HepG2 (cell line): ENCODE measurements at regions not wholly inside any gene's neighbourhood (a gene's known extent, or its start where the extent isn't known, plus 50 kb on each side); places are given as distances from the start of the nearest gene placed in this dataset.

ENCODE experiments used
- MED8 ChIP-seq: sonication (generic); formaldehyde crosslinking; IDR thresholded peaks from 2 replicates; pipeline ENCODE4 v1.8.1; 2023; ENCODE audit warnings: mild to moderate bottlenecking, missing genetic modification reagents; ENCODE audit not compliant: insufficient replicate concordance
- MIER2 ChIP-seq: IDR thresholded peaks from 2 replicates; pipeline ENCODE4 v1.6.1; 2016; ENCODE audit warnings: missing biosample characterization, missing genetic modification reagents
- ZNF460 ChIP-seq: sonication (generic); formaldehyde crosslinking; IDR thresholded peaks from 2 replicates; pipeline ENCODE4 v1.5.1; 2020; ENCODE audit warnings: missing genetic modification reagents, mild to moderate bottlenecking, borderline replicate concordance
- TF ChIP-seq, protein P1 (sequence below): sonication (generic); formaldehyde crosslinking; IDR thresholded peaks from 2 replicates; pipeline ENCODE4 v1.5.1; 2020; ENCODE audit warnings: mild to moderate bottlenecking, missing genetic modification reagents, borderline replicate concordance
- TF ChIP-seq, protein P2 (sequence below): fragments of 450-650 bp; IDR thresholded peaks from 2 replicates; pipeline ENCODE4 v1.6.1; 2016

DNA sequence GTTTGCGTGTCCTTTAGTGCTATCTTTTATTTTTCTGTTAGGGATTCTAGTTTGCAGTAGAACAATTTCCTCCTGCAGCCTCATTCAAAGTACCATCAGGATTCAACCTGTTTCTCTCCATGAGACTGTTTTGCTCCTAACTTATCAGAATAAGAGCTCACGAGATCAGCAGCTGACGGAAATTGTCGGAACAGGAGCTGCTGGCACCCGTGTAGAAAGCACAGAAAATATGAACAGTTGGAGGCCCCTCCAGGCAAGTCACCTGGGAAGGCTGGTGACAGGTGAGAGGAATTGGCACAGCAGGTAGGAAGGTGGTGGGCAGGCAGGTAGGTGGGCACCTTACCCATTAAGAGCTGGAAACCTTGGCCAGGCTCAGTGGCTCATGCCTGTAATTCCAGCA, 368.6 kb downstream of the CDH26 start (continued):
- TF ChIP-seq, protein P1, sequence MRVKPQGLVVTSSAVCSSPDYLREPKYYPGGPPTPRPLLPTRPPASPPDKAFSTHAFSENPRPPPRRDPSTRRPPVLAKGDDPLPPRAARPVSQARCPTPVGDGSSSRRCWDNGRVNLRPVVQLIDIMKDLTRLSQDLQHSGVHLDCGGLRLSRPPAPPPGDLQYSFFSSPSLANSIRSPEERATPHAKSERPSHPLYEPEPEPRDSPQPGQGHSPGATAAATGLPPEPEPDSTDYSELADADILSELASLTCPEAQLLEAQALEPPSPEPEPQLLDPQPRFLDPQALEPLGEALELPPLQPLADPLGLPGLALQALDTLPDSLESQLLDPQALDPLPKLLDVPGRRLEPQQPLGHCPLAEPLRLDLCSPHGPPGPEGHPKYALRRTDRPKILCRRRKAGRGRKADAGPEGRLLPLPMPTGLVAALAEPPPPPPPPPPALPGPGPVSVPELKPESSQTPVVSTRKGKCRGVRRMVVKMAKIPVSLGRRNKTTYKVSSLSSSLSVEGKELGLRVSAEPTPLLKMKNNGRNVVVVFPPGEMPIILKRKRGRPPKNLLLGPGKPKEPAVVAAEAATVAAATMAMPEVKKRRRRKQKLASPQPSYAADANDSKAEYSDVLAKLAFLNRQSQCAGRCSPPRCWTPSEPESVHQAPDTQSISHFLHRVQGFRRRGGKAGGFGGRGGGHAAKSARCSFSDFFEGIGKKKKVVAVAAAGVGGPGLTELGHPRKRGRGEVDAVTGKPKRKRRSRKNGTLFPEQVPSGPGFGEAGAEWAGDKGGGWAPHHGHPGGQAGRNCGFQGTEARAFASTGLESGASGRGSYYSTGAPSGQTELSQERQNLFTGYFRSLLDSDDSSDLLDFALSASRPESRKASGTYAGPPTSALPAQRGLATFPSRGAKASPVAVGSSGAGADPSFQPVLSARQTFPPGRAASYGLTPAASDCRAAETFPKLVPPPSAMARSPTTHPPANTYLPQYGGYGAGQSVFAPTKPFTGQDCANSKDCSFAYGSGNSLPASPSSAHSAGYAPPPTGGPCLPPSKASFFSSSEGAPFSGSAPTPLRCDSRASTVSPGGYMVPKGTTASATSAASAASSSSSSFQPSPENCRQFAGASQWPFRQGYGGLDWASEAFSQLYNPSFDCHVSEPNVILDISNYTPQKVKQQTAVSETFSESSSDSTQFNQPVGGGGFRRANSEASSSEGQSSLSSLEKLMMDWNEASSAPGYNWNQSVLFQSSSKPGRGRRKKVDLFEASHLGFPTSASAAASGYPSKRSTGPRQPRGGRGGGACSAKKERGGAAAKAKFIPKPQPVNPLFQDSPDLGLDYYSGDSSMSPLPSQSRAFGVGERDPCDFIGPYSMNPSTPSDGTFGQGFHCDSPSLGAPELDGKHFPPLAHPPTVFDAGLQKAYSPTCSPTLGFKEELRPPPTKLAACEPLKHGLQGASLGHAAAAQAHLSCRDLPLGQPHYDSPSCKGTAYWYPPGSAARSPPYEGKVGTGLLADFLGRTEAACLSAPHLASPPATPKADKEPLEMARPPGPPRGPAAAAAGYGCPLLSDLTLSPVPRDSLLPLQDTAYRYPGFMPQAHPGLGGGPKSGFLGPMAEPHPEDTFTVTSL (CRISPR knock-in tag) = no peak
- TF ChIP-seq MED8 (CRISPR knock-in tag) = no peak
- TF ChIP-seq, protein P2, sequence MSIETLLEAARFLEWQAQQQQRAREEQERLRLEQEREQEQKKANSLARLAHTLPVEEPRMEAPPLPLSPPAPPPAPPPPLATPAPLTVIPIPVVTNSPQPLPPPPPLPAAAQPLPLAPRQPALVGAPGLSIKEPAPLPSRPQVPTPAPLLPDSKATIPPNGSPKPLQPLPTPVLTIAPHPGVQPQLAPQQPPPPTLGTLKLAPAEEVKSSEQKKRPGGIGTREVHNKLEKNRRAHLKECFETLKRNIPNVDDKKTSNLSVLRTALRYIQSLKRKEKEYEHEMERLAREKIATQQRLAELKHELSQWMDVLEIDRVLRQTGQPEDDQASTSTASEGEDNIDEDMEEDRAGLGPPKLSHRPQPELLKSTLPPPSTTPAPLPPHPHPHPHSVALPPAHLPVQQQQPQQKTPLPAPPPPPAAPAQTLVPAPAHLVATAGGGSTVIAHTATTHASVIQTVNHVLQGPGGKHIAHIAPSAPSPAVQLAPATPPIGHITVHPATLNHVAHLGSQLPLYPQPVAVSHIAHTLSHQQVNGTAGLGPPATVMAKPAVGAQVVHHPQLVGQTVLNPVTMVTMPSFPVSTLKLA = no peak
- TF ChIP-seq MIER2 (CRISPR knock-in tag) = no peak
- TF ChIP-seq ZNF460 (CRISPR knock-in tag) = no peak
